ENCODE measurements at regions not wholly inside any gene's neighbourhood (a gene's known extent, or its start where the extent isn't known, plus 50 kb on each side); places are given as distances from the start of the nearest gene placed in this dataset.

DNA sequence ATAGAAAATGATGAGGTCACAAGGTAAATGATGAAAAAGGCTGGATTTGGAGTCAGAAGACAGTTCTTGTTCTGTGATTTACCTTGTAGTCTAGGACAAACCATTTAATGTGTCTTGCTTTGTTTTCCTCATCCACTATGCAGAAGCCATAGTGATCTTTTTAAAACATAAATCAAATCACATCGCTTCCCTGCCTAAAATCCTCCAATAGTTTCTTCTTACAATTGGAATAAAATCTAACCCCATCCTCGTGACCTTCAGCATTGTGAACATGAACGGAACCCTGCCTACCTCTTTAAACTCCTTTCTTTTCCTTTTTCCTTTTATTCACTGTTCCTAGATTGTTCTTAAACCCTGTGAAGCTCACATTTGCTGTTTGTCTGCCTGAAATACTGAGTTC, 204.9 kb upstream of the SAMSN1 start:
- TF ChIP-seq, protein P1, sequence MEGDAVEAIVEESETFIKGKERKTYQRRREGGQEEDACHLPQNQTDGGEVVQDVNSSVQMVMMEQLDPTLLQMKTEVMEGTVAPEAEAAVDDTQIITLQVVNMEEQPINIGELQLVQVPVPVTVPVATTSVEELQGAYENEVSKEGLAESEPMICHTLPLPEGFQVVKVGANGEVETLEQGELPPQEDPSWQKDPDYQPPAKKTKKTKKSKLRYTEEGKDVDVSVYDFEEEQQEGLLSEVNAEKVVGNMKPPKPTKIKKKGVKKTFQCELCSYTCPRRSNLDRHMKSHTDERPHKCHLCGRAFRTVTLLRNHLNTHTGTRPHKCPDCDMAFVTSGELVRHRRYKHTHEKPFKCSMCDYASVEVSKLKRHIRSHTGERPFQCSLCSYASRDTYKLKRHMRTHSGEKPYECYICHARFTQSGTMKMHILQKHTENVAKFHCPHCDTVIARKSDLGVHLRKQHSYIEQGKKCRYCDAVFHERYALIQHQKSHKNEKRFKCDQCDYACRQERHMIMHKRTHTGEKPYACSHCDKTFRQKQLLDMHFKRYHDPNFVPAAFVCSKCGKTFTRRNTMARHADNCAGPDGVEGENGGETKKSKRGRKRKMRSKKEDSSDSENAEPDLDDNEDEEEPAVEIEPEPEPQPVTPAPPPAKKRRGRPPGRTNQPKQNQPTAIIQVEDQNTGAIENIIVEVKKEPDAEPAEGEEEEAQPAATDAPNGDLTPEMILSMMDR (IDR thresholded peaks at IDR 0.05; ENCODE audit: insufficient read depth, low read depth, low read length, missing control alignments) = no peak
- no peak overlapping the region for H3K4me3 ChIP-seq (ENCODE audit: low read length)
- no peak for DNase-seq (ENCODE audit: low read depth)

DNA sequence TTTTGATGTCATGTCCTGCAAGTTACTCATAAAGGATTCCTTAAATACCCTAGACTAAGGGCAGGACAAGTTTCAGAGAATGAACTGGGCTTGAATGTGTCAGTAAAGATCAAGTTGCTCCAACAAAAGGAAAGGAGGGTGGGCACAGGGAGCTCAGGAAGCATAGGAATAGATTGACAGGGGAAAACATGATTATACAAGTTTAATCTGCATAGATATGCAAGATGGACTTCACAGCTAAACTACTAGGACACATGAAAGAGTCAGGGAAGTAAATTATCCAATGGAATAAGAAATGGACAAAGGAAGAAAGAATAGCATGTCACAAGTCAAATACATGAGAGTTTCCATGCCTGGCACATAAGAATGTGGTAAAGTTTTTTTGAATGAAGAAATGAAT, 203.9 kb upstream of the SAMSN1 start:
- TF ChIP-seq, protein P1 (IDR thresholded peaks at IDR 0.05; ENCODE audit: insufficient read depth, low read depth, low read length, missing control alignments) = no peak
- no peak for DNase-seq (ENCODE audit: low read depth)
- H3K4me3 ChIP-seq (ENCODE audit: low read length) = no peak overlapping the region

DNA sequence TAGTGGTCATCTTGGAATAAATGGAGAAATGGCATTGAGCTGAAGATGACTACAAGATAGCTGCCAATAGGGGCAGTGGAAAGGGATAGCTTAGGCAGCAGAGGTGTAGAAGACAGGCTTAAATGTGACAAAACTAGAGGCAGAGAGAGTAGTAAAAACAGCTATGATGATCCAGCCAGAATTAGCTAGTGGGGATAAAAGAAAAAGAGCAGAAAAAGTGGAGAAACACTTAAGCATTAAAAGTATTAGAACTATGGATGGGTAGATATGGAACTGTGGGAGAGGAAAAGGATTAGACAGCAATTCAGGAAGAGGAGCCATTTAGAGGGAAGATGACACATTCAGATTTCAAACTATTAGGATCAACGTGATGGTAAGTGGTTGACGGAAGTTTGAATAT, 202.5 kb upstream of the SAMSN1 start:
- DNase-seq (ENCODE audit: low read depth) = no peak
- TF ChIP-seq, protein P1 (IDR thresholded peaks at IDR 0.05; ENCODE audit: insufficient read depth, low read depth, low read length, missing control alignments) = no peak
- no peak overlapping the region for H3K4me3 ChIP-seq (ENCODE audit: low read length)

DNA sequence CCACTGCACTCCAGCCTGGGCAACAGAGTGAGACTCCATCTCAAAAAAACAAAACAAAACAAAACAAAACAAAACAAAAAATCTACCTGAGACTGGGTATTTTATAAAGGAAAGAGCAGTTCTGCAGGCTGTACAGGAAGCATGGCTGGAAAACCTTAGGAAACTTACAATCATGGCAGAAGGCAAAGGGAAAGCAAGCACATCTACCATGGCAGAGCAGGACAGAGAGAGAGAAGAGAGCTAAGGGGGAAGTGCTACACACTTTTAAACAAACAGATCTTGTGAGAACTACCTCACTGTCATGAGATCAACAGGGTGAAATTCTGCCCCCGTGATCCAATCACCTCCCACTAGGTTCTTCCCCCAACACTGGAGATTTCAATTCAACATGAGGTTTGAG, 198.3 kb upstream of the SAMSN1 start:
- TF ChIP-seq, protein P1 (IDR thresholded peaks at IDR 0.05; ENCODE audit: insufficient read depth, low read depth, low read length, missing control alignments) = no peak
- no peak for DNase-seq (ENCODE audit: low read depth)
- no peak overlapping the region for H3K4me3 ChIP-seq (ENCODE audit: low read length)

DNA sequence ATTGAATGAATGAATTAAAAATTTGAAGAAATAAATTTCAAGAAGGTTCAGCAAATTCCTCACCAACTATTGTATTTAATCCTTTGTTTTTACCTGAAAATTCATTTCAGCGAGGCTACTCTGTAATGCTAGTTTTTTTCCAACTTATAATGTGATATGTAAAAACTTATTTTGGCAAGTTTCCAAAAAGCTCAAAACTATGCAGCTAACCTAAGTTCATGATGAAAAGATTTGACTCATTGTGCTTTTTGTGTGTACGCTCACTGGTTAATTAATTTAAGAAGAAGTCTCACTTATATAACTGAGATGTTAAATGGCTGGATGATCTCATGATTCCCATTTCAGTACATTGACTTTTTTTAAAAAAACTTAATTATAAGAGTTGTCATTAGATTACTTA, 196.0 kb upstream of the SAMSN1 start:
- DNase-seq (ENCODE audit: low read depth) = peak; percentile 6
- no peak overlapping the region for H3K4me3 ChIP-seq (ENCODE audit: low read length)
- TF ChIP-seq, protein P1 (IDR thresholded peaks at IDR 0.05; ENCODE audit: insufficient read depth, low read depth, low read length, missing control alignments) = no peak

DNA sequence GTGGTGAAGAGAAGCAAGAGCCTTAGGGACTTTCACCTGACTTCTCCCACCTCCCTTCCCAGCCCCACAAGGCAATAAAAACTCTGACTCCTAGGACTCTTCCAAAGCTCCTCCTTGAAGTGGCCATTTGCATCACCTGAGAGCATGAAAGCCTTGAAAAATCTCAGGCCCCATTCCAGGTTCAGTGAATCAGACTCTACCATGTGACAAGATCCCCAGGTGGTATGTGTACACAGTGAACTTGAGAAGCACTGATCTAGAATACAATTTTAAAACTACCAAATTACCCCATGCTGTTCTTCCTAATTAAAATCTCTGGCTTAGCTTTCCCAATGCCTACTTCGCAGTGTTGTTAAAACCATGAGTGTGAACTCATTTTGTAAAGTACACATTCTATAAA, 195.1 kb upstream of the SAMSN1 start:
- DNase-seq (ENCODE audit: low read depth) = peak; percentile 63
- H3K4me3 ChIP-seq (ENCODE audit: low read length) = no peak overlapping the region
- TF ChIP-seq, protein P1 (IDR thresholded peaks at IDR 0.05; ENCODE audit: insufficient read depth, low read depth, low read length, missing control alignments) = no peak

DNA sequence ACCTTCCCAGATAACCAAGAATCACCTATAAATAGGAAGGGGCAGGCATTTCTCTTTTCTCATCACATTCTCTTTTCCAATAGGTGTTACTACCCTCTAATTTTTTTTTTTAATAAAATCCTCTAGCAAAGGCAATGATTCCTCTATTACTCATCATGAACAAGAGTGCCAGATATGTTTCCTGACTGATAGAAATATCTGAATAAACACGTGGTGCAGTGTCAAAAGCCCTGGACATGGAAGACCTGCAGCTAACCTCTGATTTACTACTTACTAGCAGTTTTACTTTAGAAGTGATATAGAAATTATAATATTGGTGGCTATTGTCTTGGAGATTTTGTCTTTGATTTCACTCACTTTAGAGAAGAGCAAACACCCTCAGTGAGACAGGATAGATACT, 194.6 kb upstream of the SAMSN1 start:
- TF ChIP-seq, protein P1 (IDR thresholded peaks at IDR 0.05; ENCODE audit: insufficient read depth, low read depth, low read length, missing control alignments) = no peak
- no peak overlapping the region for H3K4me3 ChIP-seq (ENCODE audit: low read length)
- peak; percentile 42 for DNase-seq (ENCODE audit: low read depth)
